Naive thymus-derived CD4-positive, alpha-beta T cell (primary cell): ENCODE measurements at regions not wholly inside any gene's neighbourhood (a gene's known extent, or its start where the extent isn't known, plus 50 kb on each side); places are given as distances from the start of the nearest gene placed in this dataset.

Source experiments
- ATAC-seq: fragments of 150-1000 bp; cut with Tn5 transposase; 2 replicates; pipeline ENCODE4 v1.10.0; 2021; ENCODE audit warnings: mild to moderate bottlenecking, moderate library complexity
- CTCF ChIA-PET: fragments of 350-600 bp; sonication (Branson Sonifier 250); formaldehyde crosslinking; loops from one replicate; lab custom pipeline; 2021; ENCODE audit warnings: antibody characterized with exemption; lab: Charles Lee
- POLR2A ChIA-PET: fragments of 350-600 bp; sonication (Branson Sonifier 250); formaldehyde crosslinking; loops from one replicate; lab custom pipeline; 2021; ENCODE audit warnings: antibody characterized with exemption, inconsistent platforms; lab: Charles Lee
- DNase-seq, 9 donors: peaks; one replicate each; pipeline versions ENCODE4 v3.0.0 to v3.0.0-alpha.2; 2020 to 2022; ENCODE audit warnings: mixed read lengths in 1 of 9
- H3K27ac ChIP-seq: one replicate; pipeline ENCODE4 v1.7.0; 2013; ENCODE audit warnings: mild to moderate bottlenecking, low read depth, low read length, moderate library complexity
- H3K27me3 ChIP-seq, 2 donors: one replicate each; pipeline ENCODE4 v1.7.0; 2013; ENCODE audit warnings: low read length in 2 of 2, mild to moderate bottlenecking in 2 of 2, moderate library complexity in 2 of 2; ENCODE audit not compliant: control insufficient read depth in 2 of 2, insufficient read depth in 2 of 2
- H3K36me3 ChIP-seq, 3 experiments: 1 replicate in 2 of 3; 2 replicates in 1 of 3; pipeline ENCODE4 v1.7.0; 2013; ENCODE audit warnings: low read length in 3 of 3, mild to moderate bottlenecking in 3 of 3, moderate library complexity in 1 of 3; ENCODE audit not compliant: insufficient read depth in 3 of 3, control insufficient read depth in 2 of 3
- H3K4me1 ChIP-seq, 2 donors: one replicate each; pipeline ENCODE4 v1.7.0; 2013; ENCODE audit warnings: low read length in 2 of 2, mild to moderate bottlenecking in 2 of 2, moderate library complexity in 1 of 2; ENCODE audit not compliant: control insufficient read depth in 2 of 2, insufficient read depth in 2 of 2
- H3K4me3 ChIP-seq: 2 replicates; pipeline ENCODE4 v1.7.0; 2013; ENCODE audit warnings: mild to moderate bottlenecking, low read length
- H3K9me3 ChIP-seq, 3 experiments: 1 replicate in 2 of 3; 2 replicates in 1 of 3; pipeline ENCODE4 v1.7.0; 2013; ENCODE audit warnings: low read length in 3 of 3; ENCODE audit not compliant: control insufficient read depth in 2 of 3
- H3K27ac Mint-ChIP-seq, 9 donors: one replicate each; pipeline ENCODE4 v1.8.0; 2020 to 2022; ENCODE audit warnings: mixed read lengths in 9 of 9, mild to moderate bottlenecking in 8 of 9, moderate library complexity in 5 of 9, inconsistent platforms in 2 of 9
- H3K27me3 Mint-ChIP-seq, 5 donors: one replicate each; pipeline ENCODE4 v1.8.0; 2021 to 2022; ENCODE audit warnings: mixed read lengths in 5 of 5, mild to moderate bottlenecking in 1 of 5
- H3K36me3 Mint-ChIP-seq, 5 donors: one replicate each; pipeline ENCODE4 v1.8.0; 2020 to 2022; ENCODE audit warnings: mixed read lengths in 5 of 5, mild to moderate bottlenecking in 3 of 5, inconsistent platforms in 1 of 5
- H3K4me1 Mint-ChIP-seq, 7 donors: one replicate each; pipeline ENCODE4 v1.8.0; 2020 to 2022; ENCODE audit warnings: mixed read lengths in 7 of 7, mild to moderate bottlenecking in 3 of 7, inconsistent platforms in 1 of 7
- H3K4me3 Mint-ChIP-seq, 10 donors: one replicate each; pipeline ENCODE4 v1.8.0; 2020 to 2022; ENCODE audit warnings: mild to moderate bottlenecking in 10 of 10, mixed read lengths in 10 of 10, moderate library complexity in 6 of 10, inconsistent platforms in 2 of 10
- H3K9me3 Mint-ChIP-seq, 11 donors: one replicate each; pipeline ENCODE4 v1.8.0; 2020 to 2022; ENCODE audit warnings: mixed read lengths in 11 of 11, mild to moderate bottlenecking in 4 of 11, inconsistent platforms in 1 of 11, moderate library complexity in 1 of 11
- intact Hi-C, 2 donors: fragments of 100-400 bp; cut with micrococcal nuclease; formaldehyde crosslinking; loops; one replicate each; pipeline ENCODE4 v1.15.1; 2023

DNA sequence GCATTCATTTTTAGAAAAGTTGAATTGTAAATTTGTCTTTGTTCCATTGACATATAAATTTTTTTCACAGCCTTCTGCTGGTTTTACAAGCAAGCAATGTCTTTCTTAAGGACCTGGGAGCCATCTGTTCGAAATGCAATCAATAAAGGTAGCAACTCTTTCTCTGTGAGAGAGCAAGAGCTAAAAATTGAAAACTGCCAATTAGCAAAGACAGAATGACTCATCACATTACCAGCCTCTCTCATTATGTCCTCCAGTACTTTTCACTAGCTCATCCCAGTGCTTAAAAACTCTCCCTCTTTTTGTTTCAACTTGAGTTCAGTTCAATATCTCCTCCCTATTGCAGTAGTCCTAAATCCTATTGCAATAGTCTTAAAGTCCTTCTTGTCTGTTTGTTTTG lies 760.7 kb upstream of the SLITRK6 start:
- no peaks in the 10 kb centered on the region for H3K36me3 Mint-ChIP-seq
- POLR2A ChIA-PET = no interaction called here
- DNase-seq = no peak
- no peak overlapping the region for H3K27ac Mint-ChIP-seq
- CTCF ChIA-PET = no interaction called here
- no peaks in the 10 kb centered on the region for H3K27me3 Mint-ChIP-seq
- H3K9me3 ChIP-seq = peaks cover 0 to 3% (median 0%) of the 10 kb centered on the region in 3 experiments
- intact Hi-C loops = no loop called here
- no peaks in the 10 kb centered on the region for H3K4me1 Mint-ChIP-seq
- H3K27me3 ChIP-seq = no peaks in the 10 kb centered on the region
- peaks cover 0 to 8% (median 4%) of the 10 kb centered on the region in 11 donors for H3K9me3 Mint-ChIP-seq
- no peak overlapping the region for H3K4me3 ChIP-seq
- H3K4me1 ChIP-seq = no peaks in the 10 kb centered on the region
- no peak overlapping the region for H3K4me3 Mint-ChIP-seq
- H3K36me3 ChIP-seq = no peaks in the 10 kb centered on the region
- ATAC-seq = no peak
- H3K27ac ChIP-seq = no peak overlapping the region

DNA sequence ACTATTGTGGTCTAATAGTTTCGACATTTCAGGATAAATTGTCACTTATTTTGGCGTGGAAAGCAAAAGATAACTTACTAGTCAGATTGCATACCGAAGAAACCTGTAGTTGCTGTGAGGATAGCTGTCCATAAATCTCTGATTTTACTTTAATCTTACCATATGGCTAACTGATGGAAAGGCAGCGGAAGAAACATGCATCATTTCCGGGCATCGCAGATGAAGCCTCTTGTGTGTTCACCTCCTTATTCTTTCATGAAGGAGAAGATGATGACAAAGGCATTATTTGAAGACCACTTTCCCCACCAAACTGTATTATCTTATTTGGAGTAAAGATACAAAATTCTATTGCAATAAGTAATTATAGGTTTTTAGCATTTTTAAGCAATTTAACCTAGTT lies 763.6 kb upstream of the SLITRK6 start:
- ChIA-PET CTCF (no interaction called here), POLR2A (no interaction called here)
- Mint-ChIP-seq H3K36me3 (no peaks in the 10 kb centered on the region), H3K9me3 (peaks cover 0 to 9% (median 5%) of the 10 kb centered on the region in 11 donors), H3K27ac (no peak overlapping the region), H3K27me3 (no peaks in the 10 kb centered on the region), H3K4me3 (no peak overlapping the region), H3K4me1 (no peaks in the 10 kb centered on the region)
- no peak for ATAC-seq
- Histone ChIP-seq H3K27ac (no peak overlapping the region), H3K36me3 (no peaks in the 10 kb centered on the region), H3K9me3 (peaks cover 0 to 3% (median 0%) of the 10 kb centered on the region in 3 experiments), H3K4me3 (no peak overlapping the region), H3K4me1 (no peaks in the 10 kb centered on the region), H3K27me3 (no peaks in the 10 kb centered on the region)
- intact Hi-C loops = no loop called here
- no peak for DNase-seq

DNA sequence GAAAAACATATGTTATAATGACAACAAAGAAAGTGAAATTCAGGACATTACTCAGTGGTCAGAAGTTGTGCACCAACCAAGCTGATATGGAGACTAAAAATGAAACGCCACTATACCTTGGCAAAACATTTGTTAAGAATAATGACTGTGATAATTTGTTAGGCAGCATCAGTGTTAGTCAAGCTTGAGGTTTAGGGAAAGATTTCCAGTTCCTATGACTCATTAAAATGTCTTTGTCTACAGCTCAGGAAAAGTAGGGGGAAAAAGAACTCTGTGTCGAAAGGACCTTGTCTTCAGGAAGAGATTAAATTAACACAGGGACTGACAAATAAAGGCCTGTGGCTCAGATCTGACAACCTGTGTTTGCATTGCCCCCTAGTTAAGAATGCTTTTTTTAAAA lies 764.1 kb upstream of the SLITRK6 start:
- no peaks in the 10 kb centered on the region for H3K36me3 ChIP-seq

DNA sequence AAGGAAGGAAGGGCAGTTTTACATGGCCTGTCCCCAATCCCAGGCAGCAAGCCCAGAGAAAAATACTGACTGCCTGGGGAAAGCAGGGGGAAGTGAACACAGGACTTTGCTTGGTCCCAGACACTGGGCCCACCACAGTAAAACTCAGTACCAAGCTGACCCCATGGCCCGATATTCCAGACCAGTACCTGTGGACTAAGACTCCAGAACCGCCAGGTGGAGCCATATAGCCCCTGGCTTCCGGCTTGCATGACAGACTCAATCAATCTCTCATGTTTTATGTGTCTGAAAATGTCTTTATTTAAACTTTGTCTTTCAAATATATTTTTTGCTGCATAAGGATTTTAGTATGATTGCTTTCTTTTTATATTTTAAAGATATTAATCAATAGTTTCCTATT lies 767.9 kb upstream of the SLITRK6 start:
- Histone ChIP-seq H3K27me3 (no peaks in the 10 kb centered on the region), H3K4me3 (no peak overlapping the region), H3K9me3 (peaks cover 0 to 3% (median 0%) of the 10 kb centered on the region in 3 experiments), H3K36me3 (no peaks in the 10 kb centered on the region), H3K27ac (no peak overlapping the region), H3K4me1 (no peaks in the 10 kb centered on the region)
- no peak overlapping the region for H3K4me3 Mint-ChIP-seq
- ATAC-seq (no peak), DNase-seq (no peak)
- ChIA-PET CTCF (no interaction called here), POLR2A (no interaction called here)
- no peaks in the 10 kb centered on the region for H3K27me3 Mint-ChIP-seq
- H3K9me3 Mint-ChIP-seq = peaks cover 0 to 9% (median 5%) of the 10 kb centered on the region in 11 donors
- no peak overlapping the region for H3K27ac Mint-ChIP-seq
- H3K36me3 Mint-ChIP-seq = no peaks in the 10 kb centered on the region
- intact Hi-C loops = no loop called here
- no peaks in the 10 kb centered on the region for H3K4me1 Mint-ChIP-seq

More for the DNA sequence above, 764.1 kb upstream of the SLITRK6 start:
- Histone ChIP-seq H3K9me3 (peaks cover 0 to 3% (median 0%) of the 10 kb centered on the region in 3 experiments), H3K4me3 (no peak overlapping the region), H3K27me3 (no peaks in the 10 kb centered on the region), H3K27ac (no peak overlapping the region), H3K4me1 (no peaks in the 10 kb centered on the region)
- peaks cover 0 to 10% (median 5%) of the 10 kb centered on the region in 11 donors for H3K9me3 Mint-ChIP-seq
- H3K4me1 Mint-ChIP-seq = no peaks in the 10 kb centered on the region
- intact Hi-C loops = no loop called here
- DNase-seq = no peak
- H3K27me3 Mint-ChIP-seq = no peaks in the 10 kb centered on the region
- ChIA-PET POLR2A (no interaction called here), CTCF (no interaction called here)
- no peaks in the 10 kb centered on the region for H3K36me3 Mint-ChIP-seq
- no peak overlapping the region for H3K27ac Mint-ChIP-seq
- no peak overlapping the region for H3K4me3 Mint-ChIP-seq
- no peak for ATAC-seq

GRCh38 chr13:86569119-86569518 lies 769.9 kb upstream of the SLITRK6 start:
- ChIA-PET POLR2A (no interaction called here), CTCF (no interaction called here)
- Histone ChIP-seq H3K9me3 (no peaks in the 10 kb centered on the region), H3K36me3 (no peaks in the 10 kb centered on the region), H3K27ac (no peak overlapping the region), H3K27me3 (no peaks in the 10 kb centered on the region), H3K4me1 (no peaks in the 10 kb centered on the region), H3K4me3 (no peak overlapping the region)
- H3K27ac Mint-ChIP-seq = no peak overlapping the region
- H3K36me3 Mint-ChIP-seq = no peaks in the 10 kb centered on the region
- no peaks in the 10 kb centered on the region for H3K4me1 Mint-ChIP-seq
- intact Hi-C loops = no loop called here
- ATAC-seq (no peak), DNase-seq (no peak)
- peaks cover 0 to 14% (median 3%) of the 10 kb centered on the region in 11 donors for H3K9me3 Mint-ChIP-seq
- no peak overlapping the region for H3K4me3 Mint-ChIP-seq
- H3K27me3 Mint-ChIP-seq = no peaks in the 10 kb centered on the region

- intact Hi-C loops = no loop called here
- Mint-ChIP-seq H3K4me1 (no peaks in the 10 kb centered on the region), H3K36me3 (no peaks in the 10 kb centered on the region), H3K27ac (no peak overlapping the region), H3K27me3 (no peaks in the 10 kb centered on the region), H3K4me3 (no peak overlapping the region), H3K9me3 (peaks cover 1 to 14% (median 3%) of the 10 kb centered on the region in 11 donors)
- Histone ChIP-seq H3K9me3 (no peaks in the 10 kb centered on the region), H3K36me3 (no peaks in the 10 kb centered on the region), H3K4me1 (no peaks in the 10 kb centered on the region), H3K27me3 (no peaks in the 10 kb centered on the region), H3K4me3 (no peak overlapping the region), H3K27ac (no peak overlapping the region)
- DNase-seq (no peak), ATAC-seq (no peak)
- CTCF ChIA-PET = no interaction called here
- POLR2A ChIA-PET = no interaction called here
Observed at GRCh38 chr13:86569974-86570373, 770.8 kb upstream of the SLITRK6 start.

- CTCF ChIA-PET = no interaction called here
- DNase-seq (no peak), ATAC-seq (no peak)
- intact Hi-C loops = no loop called here
- Histone ChIP-seq H3K4me1 (no peaks in the 10 kb centered on the region), H3K36me3 (no peaks in the 10 kb centered on the region), H3K4me3 (no peak overlapping the region), H3K9me3 (no peaks in the 10 kb centered on the region), H3K27ac (no peak overlapping the region), H3K27me3 (no peaks in the 10 kb centered on the region)
- Mint-ChIP-seq H3K36me3 (no peaks in the 10 kb centered on the region), H3K4me1 (no peaks in the 10 kb centered on the region), H3K9me3 (peaks cover 0 to 20% (median 3%) of the 10 kb centered on the region in 11 donors), H3K27me3 (no peaks in the 10 kb centered on the region), H3K4me3 (no peak overlapping the region), H3K27ac (no peak overlapping the region)
- POLR2A ChIA-PET = no interaction called here
Observed at GRCh38 chr13:86572115-86572514, 772.9 kb upstream of the SLITRK6 start.
